Astrocyte of the spinal cord (primary cell): ENCODE measurements at regions not wholly inside any gene's neighbourhood (a gene's known extent, or its start where the extent isn't known, plus 50 kb on each side); places are given as distances from the start of the nearest gene placed in this dataset.
"Not testable (repeated sequence)": the region's sequence is repeated elsewhere in the genome, so short reads cannot be mapped to it uniquely, and the experiment has no call there.

Source experiments
- DNase-seq: peaks from one replicate; pipeline ENCODE4 v3.0.0; 2011; ENCODE audit warnings: low read depth, low spot score
- H3K4me3 ChIP-seq: 2 replicates; pipeline ENCODE4 v1.5.1; 2011; ENCODE audit warnings: low read depth, mild to moderate bottlenecking, low read length, moderate library complexity
- CTCF ChIP-seq: IDR thresholded peaks from 2 replicates; pipeline ENCODE4 v1.5.1; 2012; ENCODE audit warnings: low read depth, mild to moderate bottlenecking, low read length, inconsistent platforms
- in situ Hi-C: cut with HindIII; loops from 2 replicates; pipeline ENCODE4 v1.10.0; 2017; ENCODE audit warnings: low sequenced_read_pairs

- H3K4me3 ChIP-seq, in situ Hi-C loops, DNase-seq: not testable (repeated sequence)
Observed at GRCh38 chr15:30735884-30736564, 110.1 kb downstream of the ARHGAP11B start.

GRCh38 chr15:30742796-30743195, 116.9 kb downstream of the ARHGAP11B start:
- H3K4me3 ChIP-seq, in situ Hi-C loops: not testable (repeated sequence)
- peak; percentile 51 for DNase-seq

DNA sequence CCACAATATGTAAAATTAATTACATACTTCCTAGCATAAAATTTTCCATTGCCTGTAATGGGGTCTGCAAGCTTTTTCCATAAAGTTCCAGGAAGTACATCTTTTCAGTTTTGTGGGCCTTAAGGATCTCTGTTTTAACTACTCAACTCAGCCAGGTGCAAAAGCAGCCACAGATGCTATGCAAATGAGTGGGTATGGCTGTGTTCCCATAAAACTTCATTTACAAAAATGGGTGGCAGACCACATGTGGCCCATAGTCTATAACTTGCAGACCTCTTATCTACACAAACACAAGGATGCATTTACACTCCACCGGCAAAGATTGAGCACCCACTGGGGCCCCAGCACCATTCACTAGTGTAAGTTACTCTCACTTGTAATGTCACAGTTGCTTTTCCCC, 123.1 kb downstream of the ARHGAP11B start:
- in situ Hi-C loops, H3K4me3 ChIP-seq, DNase-seq: not testable (repeated sequence)

- H3K4me3 ChIP-seq, DNase-seq, in situ Hi-C loops: not testable (repeated sequence)
- peak; percentile 26 for TF ChIP-seq CTCF
Observed at GRCh38 chr15:30755036-30755687, 129.2 kb downstream of the ARHGAP11B start.

DNA sequence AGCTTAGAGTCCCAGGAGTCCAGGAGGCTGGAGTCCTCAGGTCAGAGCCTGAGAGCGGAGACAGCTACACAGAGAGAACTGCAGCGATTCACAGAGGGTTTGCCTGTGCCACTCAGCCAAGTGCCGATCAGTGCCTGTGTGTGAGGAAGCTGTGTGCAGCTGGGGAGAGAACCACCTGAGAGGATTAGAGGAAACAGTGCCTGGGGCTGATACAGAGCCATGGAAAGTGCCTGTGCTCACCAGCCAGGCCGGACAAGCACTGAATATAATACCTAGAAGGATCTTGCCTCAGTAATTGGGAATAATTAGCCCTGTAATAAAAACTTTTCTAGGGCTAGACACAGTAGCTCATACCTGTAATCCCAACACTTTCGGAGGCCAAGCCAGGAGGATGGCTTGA, 134.7 kb downstream of the ARHGAP11B start:
- in situ Hi-C loops, DNase-seq, H3K4me3 ChIP-seq: not testable (repeated sequence)

- in situ Hi-C loops, DNase-seq, H3K4me3 ChIP-seq: not testable (repeated sequence)
Observed at GRCh38 chr15:30761365-30761764, 135.4 kb downstream of the ARHGAP11B start.

DNA sequence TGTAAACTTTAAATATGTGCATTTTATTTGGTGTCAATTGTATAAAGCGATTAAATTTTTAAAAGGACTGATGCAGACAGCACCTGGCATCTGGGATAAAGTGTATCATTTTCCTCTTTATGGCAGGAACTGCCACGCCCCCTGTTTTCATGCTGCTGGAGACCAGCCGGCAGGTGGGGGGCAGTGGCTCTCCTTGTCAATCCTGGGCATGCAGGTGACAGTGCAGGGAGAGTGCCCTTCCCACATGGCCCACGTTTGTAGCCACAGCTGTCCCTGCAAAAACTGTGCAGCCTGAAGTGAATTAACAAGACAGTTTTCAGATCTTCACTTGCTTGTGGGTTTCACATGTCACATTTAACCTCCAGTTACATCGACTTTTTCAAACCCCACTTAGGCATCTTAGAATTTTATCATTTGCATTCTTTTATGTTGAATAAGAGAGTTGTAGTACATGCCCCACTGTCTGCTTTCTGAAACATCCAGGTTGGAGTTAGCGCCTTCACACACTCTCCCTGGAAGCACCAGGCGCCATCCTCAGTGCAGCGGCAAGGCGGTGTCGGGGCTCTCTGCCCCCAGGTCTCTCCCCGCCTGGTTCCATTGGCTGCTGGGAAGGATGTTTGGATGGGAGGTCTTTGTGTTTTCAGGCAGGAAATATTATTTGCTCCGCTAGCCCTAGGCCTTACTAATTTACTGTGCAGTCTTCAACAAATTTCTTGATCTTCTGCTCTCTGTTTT, 134.2 kb upstream of the FAN1 start:
- DNase-seq, H3K4me3 ChIP-seq, in situ Hi-C loops: not testable (repeated sequence)

- no peak for TF ChIP-seq CTCF
- no peak overlapping the region for H3K4me3 ChIP-seq
- in situ Hi-C loops: no loop called here
- DNase-seq: no peak
Observed at GRCh38 chr15:30770759-30771158, 133.0 kb upstream of the FAN1 start.

- H3K4me3 ChIP-seq: no peak overlapping the region
- TF ChIP-seq CTCF: no peak
- in situ Hi-C loops: no loop called here
- DNase-seq: no peak
Observed at GRCh38 chr15:30783019-30783418, 120.7 kb upstream of the FAN1 start.
